Ovary (tissue), 7 donors: ENCODE measurements at regions not wholly inside any gene's neighbourhood (a gene's known extent, or its start where the extent isn't known, plus 50 kb on each side); places are given as distances from the start of the nearest gene placed in this dataset.

Experiments
- DNase-seq, 5 donors: peaks; one replicate each; pipeline ENCODE4 v3.0.0-alpha.2; 2019 to 2020
- H3K27ac ChIP-seq, 2 donors: fragments of 200-600 bp; one replicate each; pipeline versions ENCODE4 v1.5.1 to v1.8.0; 2019 to 2022
- H3K27me3 ChIP-seq: fragments of 200-600 bp; one replicate; pipeline ENCODE4 v1.8.0; 2022
- H3K36me3 ChIP-seq: fragments of 200-600 bp; sonication (generic); one replicate; pipeline ENCODE4 v1.5.1; 2019
- H3K4me1 ChIP-seq: one replicate; pipeline ENCODE4 v1.8.1; 2013; ENCODE audit warnings: mild to moderate bottlenecking, moderate library complexity; ENCODE audit not compliant: insufficient read depth
- H3K4me3 ChIP-seq: fragments of 200-600 bp; sonication (generic); one replicate; pipeline ENCODE4 v1.5.1; 2017
- H3K9me3 ChIP-seq, 2 donors: fragments of 200-600 bp in 1 of 2; sonication (generic) in 1 of 2; one replicate each; pipeline versions ENCODE4 v1.5.1 to v1.8.1; 2013 to 2019; ENCODE audit warnings: mild to moderate bottlenecking in 1 of 2, moderate library complexity in 1 of 2
- EP300 ChIP-seq: sonication (generic); formaldehyde crosslinking; IDR thresholded peaks from one replicate; pipeline ENCODE4 v1.6.1; 2017; ENCODE audit warnings: antibody characterized with exemption
- POLR2A ChIP-seq: fragments of 450-650 bp; IDR thresholded peaks from one replicate; pipeline ENCODE4 v1.6.1; 2017; ENCODE audit warnings: antibody characterized with exemption, mild to moderate bottlenecking, moderate library complexity
- WGBS, 3 donors: extraction: QIAGEN DNeasy Blood & Tissue Kit in 1 of 3; methylation state at CpG; one replicate each; pipeline versions ENCODE4 v1.1.5 to v1.1.7; 2013 to 2017; 5-methylcytosine and 5-hydroxymethylcytosine counted together
- intact Hi-C, 4 donors: fragments of 100-400 bp; cut with DNase I; formaldehyde crosslinking; loops; one replicate each; pipeline versions ENCODE4 v1.11.0 to v1.15.1; 2022 to 2023
- TF ChIP-seq, protein P1 (sequence below), 3 donors: fragments of 450-650 bp in 2 of 3; fragments of 200-600 bp in 1 of 3; IDR thresholded peaks; one replicate each; pipeline versions ENCODE4 v1.5.1 to v1.8.0; 2016 to 2022; ENCODE audit warnings: antibody characterized with exemption in 3 of 3, mild to moderate bottlenecking in 1 of 3
- donor health status: DM: no; HTN: no; CAD: no; lungs with moderate emphysema.
- donor health status: DM: no; HTN: no; CAD: no.
- donor health status: Bipolar disorder and iron deficiency.
- donor health status: DM: no; HTN: no; CAD: no.
- donor health status: DM: yes; HTN: yes; CAD: no.

DNA sequence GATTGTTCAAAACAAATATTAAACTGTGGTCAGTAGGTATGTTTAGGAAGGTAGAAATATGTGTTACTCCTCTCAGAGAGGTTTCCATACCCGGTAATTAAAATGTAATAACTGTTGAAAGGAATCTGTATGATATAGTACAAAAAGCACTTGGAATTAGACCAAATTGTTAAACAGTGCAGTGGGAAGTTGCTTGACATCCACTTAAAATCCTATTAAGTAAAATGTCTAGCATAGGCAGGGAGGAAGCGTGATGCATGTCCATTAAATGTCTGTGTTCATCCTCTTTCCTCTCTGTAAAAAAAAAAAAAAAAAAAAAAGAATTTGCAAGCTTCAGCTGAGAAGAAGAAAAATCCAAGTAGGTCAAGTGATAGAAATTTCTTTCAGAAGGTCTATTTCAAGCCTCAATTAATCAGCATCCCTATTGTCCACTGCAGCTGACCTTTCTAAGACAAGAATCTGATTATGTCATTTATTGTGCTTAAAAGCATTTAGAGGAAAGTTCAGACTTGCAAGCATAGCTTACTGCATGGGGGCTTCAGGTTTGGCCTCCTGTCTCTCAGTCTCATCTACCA lies 265.6 kb upstream of the RGS6 start:
- TF ChIP-seq EP300 (no peak), POLR2A (no peak)
- TF ChIP-seq, protein P1, sequence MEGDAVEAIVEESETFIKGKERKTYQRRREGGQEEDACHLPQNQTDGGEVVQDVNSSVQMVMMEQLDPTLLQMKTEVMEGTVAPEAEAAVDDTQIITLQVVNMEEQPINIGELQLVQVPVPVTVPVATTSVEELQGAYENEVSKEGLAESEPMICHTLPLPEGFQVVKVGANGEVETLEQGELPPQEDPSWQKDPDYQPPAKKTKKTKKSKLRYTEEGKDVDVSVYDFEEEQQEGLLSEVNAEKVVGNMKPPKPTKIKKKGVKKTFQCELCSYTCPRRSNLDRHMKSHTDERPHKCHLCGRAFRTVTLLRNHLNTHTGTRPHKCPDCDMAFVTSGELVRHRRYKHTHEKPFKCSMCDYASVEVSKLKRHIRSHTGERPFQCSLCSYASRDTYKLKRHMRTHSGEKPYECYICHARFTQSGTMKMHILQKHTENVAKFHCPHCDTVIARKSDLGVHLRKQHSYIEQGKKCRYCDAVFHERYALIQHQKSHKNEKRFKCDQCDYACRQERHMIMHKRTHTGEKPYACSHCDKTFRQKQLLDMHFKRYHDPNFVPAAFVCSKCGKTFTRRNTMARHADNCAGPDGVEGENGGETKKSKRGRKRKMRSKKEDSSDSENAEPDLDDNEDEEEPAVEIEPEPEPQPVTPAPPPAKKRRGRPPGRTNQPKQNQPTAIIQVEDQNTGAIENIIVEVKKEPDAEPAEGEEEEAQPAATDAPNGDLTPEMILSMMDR (IDR thresholded peaks at IDR 0.05) = no peak
- WGBS, 3 donors = 51 to 66% (median 53%) methylated on average over 2 of the region's 2 CpGs
- Histone ChIP-seq H3K4me3 (no peak overlapping the region), H3K36me3 (no peaks in the 10 kb centered on the region), H3K27ac (no peak overlapping the region), H3K27me3 (no peaks in the 10 kb centered on the region), H3K9me3 (no peaks in the 10 kb centered on the region), H3K4me1 (no peaks in the 10 kb centered on the region)
- DNase-seq = no peak
- intact Hi-C loops = no loop called here

DNA sequence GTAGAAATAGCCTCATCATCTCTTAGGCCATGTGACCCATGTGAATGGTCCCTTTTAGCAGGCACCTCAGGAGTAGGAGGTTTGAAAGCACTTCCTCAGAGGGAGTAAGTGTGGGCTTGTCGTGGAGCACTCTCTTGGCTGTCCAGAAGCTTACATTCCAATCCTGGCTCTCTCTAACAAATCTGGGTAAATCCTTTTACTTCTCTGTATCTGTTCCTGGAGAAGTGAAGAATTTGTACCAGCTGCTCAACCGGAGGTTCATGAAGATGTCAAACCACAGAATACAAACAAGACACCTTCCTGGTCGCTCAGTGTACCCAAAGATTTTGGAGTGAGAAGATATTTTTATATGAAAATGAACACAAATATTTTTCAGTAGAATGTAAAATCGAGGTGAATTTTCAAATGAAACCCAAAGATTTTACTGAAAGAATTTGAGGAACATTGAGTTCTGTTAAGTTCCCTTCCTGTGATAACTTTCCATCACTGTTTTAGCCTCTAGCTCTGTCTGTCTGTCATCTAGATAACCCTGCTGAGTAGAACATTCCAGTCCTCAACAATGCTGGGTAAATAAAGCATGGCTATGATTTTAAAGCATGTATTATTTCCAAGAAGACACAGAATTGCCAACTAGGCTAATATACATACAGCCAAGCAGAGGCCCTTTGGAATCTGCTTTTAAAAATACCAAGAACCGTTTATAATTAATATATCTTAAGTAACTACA lies 263.9 kb upstream of the RGS6 start:
- Histone ChIP-seq H3K36me3 (no peaks in the 10 kb centered on the region), H3K27me3 (no peaks in the 10 kb centered on the region), H3K9me3 (no peaks in the 10 kb centered on the region), H3K4me1 (no peaks in the 10 kb centered on the region), H3K4me3 (no peak overlapping the region), H3K27ac (no peak overlapping the region)
- intact Hi-C loops = no loop called here
- 7 to 19% (median 12%) methylated on average over 5 of the region's 5 CpGs for WGBS, 3 donors
- no peak for DNase-seq
- TF ChIP-seq POLR2A (no peak), EP300 (no peak)
- TF ChIP-seq, protein P1 (IDR thresholded peaks at IDR 0.05) = no peak

DNA sequence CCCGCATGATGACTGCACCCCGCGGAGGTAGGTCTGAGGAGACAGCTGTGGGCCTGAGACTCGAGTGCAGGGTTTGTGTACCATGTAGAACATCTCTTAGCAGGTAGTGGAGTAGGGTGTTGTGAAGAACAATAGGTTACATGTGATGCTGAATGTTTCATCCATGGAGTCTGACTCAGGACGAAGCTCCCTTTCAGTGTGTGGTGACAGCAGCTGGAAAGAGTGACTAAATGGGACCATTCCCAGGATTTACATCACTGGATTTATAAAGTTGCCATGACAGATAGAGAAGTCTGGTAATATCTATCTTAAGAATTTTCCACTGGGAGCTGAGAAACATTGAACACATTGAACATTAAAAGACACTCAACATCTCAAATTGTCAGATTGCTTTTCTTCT lies 259.6 kb upstream of the RGS6 start:
- DNase-seq = no peak
- H3K4me1 ChIP-seq = no peaks in the 10 kb centered on the region
- H3K4me3 ChIP-seq = no peak overlapping the region
- intact Hi-C loops = no loop called here
- WGBS, 3 donors = 95 to 98% (median 97%) methylated on average over 5 of the region's 5 CpGs
- no peaks in the 10 kb centered on the region for H3K9me3 ChIP-seq
- TF ChIP-seq EP300 (no peak), POLR2A (no peak)
- TF ChIP-seq, protein P1 (IDR thresholded peaks at IDR 0.05) = no peak
- no peak overlapping the region for H3K27ac ChIP-seq
- no peaks in the 10 kb centered on the region for H3K27me3 ChIP-seq
- H3K36me3 ChIP-seq = no peaks in the 10 kb centered on the region

DNA sequence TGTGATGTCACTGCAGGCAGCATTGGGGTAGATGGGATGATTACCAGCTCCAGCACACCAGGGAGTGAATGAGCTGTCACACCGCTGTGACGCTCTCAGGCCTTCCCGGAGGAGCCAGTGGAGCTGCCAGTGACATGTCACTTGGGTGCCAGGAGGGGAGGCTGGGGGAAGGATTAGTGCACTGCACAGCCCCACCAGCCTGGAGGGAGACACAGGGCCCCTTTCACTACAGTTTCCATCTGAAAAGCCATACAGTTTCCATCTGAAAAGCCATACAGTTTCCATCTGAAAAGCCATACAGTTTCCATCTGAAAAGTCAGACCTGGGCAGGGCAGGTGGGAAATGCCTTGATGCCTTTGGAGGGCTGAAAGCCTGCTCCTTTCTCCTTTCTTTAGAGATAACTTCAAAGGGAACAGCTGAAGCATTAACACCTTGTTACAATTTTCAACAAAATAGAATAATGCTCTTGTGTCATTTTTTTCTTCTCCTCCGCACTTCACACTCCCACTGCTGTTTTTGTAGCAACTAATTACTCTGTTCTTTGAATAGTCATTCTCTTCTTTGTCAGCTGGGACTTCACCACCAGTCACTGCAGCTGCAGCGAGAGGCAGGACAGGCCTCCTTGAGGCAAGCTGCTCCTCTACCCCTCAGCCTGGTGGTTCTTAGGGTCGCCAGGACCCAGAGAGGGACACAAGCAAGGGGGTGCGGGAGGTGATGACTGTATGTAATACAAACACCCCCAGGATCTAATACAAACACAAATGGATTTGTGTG lies 256.9 kb upstream of the RGS6 start:
- DNase-seq = no peak
- Histone ChIP-seq H3K27ac (no peak overlapping the region), H3K36me3 (no peaks in the 10 kb centered on the region), H3K9me3 (no peaks in the 10 kb centered on the region), H3K27me3 (no peaks in the 10 kb centered on the region), H3K4me3 (no peak overlapping the region), H3K4me1 (no peaks in the 10 kb centered on the region)
- TF ChIP-seq, protein P1 (IDR thresholded peaks at IDR 0.05) = no peak
- no peak for TF ChIP-seq EP300
- TF ChIP-seq POLR2A = no peak
- WGBS, 3 donors = 91 to 94% (median 91%) methylated on average over 7 of the region's 7 CpGs
- intact Hi-C loops = no loop called here
